Activated naive CD8-positive, alpha-beta T cell treated with anti-CD3 and anti-CD28 coated beads, Interleukin-2, amount 50 U/mL, for 16 hours (primary cell): ENCODE measurements at regions not wholly inside any gene's neighbourhood (a gene's known extent, or its start where the extent isn't known, plus 50 kb on each side); places are given as distances from the start of the nearest gene placed in this dataset.
"Not testable (repeated sequence)": the region's sequence is repeated elsewhere in the genome, so short reads cannot be mapped to it uniquely, and the experiment has no call there.

Experiments
- DNase-seq: peaks from one replicate; pipeline ENCODE4 v3.0.0-alpha.2; 2020; ENCODE audit warnings: low read depth, low spot score

DNA sequence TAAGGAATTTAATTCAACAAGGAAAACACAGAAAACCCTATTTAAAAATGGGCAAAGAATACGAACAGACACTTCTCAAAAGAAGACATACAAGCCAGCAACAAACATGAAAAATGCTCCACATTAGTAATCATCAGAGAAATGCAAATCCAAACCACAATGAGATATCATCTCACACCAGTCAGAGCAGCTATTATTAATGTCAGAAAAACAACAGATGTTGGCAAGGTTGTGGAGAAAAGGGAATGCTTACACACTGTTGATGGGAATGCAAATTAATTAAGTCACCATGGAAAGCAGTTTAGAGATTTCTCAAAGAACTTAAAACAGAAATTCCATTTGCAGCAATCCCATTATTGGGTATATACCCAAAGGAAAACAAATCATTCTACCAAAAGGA is 55.2 kb downstream of the GCC1 start:
- DNase-seq = no peak

DNA sequence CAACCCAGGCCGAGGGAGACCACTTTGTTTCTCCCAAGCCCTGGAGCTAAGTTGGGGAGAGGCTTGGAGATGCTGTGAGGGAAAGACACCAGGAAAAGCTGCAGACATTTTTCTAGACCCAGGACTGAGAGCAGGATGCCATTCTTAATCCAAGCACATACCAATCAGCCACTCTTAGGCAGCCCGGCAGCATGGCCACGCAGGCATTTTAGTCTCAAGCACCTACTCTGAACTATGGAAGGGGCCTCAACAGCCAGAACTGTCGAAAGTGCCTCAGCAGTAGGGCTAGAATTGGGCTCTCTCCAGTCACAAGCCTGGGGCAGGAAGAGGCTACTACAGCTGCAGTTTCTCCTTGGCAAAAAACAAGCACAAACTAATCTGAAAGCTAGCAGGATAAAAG is 57.8 kb downstream of the GCC1 start:
- no peak for DNase-seq

DNA sequence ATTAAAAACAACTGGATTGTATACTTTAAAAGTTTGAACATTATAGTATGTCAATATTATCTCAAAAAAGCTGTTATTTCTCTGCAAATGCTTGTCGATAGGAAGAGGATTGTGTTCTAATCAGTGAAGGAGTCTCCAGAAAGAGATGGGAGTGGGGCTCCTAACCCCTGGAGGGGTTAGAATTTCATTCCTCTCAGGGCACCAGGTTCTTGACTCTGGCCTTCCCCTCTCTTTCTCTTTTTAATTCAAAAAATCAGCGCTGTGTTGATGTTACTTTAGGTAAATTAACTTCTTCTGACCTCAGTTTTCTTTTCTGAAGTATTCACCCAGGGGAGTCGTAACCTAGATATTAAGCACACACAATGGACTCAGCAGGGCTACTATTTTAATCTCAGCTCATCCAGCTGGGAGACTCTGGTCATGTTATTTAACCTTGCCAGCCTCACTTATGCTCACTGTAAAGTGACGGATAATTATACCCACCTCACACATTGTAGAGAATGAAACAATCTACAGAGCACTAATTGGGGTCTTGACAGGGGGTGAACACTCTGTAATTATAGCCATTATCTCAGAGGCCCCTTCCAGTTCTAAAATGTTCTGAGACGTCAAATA is 59.4 kb downstream of the GCC1 start:
- no peak for DNase-seq

DNA sequence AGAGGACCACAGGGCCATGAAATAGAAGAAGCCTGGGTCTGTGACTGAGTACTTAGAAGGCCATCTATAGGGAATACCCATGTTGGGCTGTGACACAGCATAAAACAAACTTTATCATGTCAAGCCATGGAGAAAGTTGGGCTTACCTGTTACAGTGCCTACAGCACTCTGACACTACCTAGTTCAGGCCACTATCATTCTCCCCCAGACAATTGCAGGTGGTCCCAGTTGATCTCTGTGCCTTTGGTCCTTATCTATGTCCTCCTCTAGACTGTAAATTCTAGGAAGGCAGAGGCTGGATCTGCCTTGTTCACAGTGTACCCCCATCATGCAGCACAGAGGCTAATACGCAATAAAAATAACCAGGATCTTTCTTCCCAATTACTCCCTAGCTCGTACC is 69.1 kb downstream of the GCC1 start:
- DNase-seq = no peak

DNA sequence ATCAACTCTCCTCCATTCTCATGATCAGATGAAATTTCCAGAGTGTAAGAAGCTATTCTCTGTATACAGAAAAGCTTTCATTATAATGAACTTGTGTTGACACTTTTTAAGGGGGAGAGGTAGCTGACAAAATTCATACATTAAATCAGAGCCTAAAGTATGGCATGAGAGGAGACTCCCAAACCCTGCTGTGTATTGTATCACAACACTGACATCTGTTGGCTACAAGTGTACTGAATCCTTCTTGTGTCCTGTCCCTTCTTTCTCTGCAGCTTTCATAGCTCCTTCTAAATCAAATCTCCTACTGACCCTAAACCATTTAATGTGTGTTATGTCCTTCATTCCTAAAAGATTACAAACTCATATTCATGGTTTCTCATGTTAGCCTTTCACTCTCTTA is 70.9 kb downstream of the GCC1 start:
- DNase-seq = no peak

DNA sequence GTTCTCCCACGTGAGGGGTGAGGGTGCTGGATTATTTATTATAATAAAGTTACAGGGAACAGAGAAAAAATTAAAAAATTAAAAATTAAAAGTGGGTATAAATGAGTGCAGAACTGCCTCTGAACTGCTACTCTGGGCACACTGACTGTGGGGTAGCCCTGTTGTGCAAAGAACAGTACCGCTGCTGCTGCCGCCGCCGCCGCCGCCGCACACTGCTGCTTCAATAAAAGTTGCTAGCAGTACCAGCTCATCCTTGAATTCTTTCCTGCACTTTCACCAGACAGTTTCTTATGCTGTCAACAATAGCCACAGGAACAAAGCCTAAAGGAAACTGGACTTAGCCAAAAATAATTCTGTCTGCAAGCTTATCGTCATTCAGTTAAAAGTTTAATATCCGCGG is 72.1 kb downstream of the GCC1 start:
- DNase-seq = no peak

DNA sequence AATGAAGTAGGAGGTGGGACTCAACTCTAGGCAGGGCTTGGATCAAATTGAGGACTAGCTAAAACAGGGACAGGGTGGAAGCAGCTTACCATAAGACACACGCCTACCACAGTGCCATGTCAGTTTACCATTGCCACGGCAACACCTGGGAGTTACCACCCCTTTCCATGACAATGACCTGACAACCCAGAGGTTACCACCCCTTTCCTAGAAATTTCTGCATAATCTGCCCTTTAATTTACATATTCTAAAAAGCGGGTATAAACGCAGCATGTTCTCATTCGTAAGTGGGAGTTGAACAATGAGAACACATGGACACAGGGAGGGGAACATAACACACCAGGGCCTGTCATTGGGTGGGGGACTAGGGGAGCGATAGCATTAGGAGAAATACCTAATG is 72.7 kb downstream of the GCC1 start:
- DNase-seq = no peak

DNA sequence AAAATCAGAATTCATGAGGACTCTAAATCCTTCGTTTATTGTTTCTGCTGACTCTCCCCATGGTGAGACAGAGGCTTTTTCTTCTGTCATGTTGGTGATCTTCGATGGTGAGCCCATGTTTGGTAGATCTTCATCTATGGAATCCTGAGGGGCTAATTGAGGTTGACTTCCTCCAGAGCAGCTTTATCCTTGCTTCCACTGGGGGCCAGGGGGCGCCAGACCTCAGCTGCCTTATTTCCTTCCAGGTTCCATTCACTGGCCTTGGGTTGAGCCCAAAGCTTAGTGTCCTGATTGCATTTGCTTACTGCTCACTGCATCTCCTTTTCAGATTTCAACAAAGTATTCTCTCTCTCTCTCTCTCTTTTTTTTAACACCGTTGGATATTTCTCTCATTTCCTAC is 80.7 kb downstream of the GCC1 start:
- DNase-seq = no peak

DNA sequence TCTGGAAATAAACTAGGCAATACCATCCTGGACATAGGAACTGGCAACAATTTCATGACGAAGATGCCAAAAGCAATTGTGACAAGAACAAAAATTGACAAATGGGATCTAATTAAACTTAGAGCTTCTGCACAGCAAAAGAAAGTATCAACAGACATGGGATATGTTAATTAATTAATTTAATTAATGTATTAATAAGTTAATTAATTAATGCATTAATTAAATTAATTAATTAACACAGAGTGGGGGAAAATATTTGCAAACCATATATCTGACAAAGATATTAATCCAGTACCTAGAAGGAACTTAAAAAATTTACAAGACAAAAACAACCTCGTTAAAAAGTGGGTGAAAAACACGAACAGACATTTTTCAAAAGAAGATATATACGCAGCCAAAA is 83.6 kb downstream of the GCC1 start:
- no peak for DNase-seq

DNA sequence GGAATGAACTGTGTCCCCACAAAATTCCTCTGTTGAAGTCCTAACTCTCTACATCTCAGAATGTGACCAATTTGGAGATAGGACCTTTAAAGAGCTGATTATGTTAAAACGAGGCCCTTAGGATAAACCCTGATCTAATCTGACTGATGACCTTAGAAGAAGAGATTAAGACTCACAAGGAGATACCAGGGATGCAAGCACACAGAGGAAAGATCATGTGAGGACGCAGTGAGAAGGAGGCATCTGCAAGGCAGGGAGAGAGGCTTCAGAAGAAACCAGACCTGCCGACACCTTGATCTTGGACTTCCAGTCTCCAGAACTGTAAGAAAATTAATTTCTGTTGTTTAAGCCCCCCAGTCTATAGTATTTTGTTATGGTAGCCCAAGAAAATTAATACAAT is 94.9 kb upstream of the ZNF800 start:
- DNase-seq = no peak

DNA sequence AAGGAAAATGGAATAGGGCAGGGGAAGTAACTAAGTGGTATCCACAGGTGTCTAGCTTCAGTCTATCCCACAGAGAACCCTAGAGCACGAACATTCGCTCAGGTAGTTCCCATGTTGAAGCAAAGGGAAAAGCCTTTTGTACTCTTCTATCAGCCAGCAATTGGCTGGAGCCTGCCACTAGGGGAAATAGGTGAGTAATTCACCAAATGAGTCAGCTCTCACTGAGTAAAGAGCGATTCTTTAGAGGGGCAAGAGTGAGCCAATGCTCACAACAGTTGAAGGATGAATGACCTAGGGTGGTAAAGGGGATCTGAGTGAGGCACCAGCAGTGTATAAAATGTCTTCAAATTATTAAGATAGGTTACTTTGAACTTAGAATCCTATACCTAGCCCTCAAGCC is 94.1 kb upstream of the ZNF800 start:
- DNase-seq = no peak

DNA sequence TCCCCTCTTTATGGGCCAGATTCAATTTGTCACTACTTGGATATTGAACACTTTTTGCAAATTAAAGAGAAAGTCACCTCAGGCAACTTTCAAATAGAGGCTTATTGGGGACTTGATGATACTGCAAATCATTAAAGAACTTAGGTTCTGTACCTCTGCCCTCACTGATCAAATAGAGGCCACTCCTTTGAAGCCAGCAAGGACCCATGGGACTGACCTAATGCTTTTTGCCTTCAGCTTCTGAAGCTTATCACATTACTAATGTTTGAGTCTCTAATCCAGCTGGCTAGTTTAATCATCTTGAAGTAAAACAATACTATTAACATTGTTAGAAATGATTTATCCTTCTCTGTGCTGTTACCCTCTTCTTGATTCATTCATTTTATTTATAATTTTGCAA is 93.0 kb upstream of the ZNF800 start:
- DNase-seq = no peak

DNA sequence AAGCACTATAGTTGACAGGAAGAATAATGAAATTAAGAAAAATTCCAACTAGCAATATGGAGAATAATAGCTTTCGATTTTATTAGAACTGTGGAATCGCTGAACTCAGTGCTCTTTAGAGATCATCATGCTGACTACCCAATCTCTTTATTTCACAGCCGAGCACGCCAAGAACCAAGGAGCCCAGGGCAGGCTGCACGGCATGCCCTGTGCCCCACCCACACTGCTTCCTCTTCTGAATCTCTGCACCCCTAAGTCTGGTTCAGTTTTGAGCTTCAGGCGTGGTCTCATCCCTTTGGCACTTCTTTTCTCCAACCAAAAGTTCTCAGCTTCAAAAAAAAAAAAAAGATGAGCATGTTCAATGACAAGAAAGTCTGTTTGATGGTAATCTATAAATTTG is 92.4 kb upstream of the ZNF800 start:
- DNase-seq = no peak

DNA sequence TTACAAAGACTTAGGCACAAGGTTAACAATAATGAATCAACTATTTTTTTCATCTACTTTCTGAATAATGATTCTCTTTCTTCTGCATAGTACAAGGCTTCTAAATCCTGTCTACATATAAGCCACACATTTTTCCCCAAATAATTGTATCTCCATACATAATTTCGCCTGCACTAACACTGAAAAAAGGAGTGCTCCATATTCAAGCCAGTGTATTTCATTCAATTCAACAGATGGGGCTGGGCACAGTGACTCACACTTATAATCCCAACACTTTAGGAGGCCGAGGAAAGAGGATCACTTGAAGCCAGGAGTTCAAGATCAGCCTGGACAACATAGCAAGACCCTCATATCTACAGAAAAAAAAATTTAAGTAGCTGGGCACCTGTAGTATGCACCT is 86.0 kb upstream of the ZNF800 start:
- no peak for DNase-seq

DNA sequence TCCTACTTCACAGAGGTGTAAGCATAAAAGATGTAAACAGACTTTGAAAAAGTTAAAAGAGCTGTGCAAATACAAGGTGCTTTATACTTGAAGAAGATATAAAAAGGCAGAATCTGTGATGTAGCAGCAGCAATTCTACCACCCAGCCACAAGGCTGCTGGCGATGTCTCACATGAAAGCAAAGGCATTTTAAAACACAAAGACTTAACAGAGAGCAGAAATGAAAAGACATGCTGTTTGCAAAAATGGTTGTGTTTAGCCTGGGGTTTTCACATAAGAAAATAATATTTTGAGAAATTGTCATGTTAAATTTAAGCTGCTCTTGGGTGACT is 85.5 kb upstream of the ZNF800 start:
- no peak for DNase-seq

DNA sequence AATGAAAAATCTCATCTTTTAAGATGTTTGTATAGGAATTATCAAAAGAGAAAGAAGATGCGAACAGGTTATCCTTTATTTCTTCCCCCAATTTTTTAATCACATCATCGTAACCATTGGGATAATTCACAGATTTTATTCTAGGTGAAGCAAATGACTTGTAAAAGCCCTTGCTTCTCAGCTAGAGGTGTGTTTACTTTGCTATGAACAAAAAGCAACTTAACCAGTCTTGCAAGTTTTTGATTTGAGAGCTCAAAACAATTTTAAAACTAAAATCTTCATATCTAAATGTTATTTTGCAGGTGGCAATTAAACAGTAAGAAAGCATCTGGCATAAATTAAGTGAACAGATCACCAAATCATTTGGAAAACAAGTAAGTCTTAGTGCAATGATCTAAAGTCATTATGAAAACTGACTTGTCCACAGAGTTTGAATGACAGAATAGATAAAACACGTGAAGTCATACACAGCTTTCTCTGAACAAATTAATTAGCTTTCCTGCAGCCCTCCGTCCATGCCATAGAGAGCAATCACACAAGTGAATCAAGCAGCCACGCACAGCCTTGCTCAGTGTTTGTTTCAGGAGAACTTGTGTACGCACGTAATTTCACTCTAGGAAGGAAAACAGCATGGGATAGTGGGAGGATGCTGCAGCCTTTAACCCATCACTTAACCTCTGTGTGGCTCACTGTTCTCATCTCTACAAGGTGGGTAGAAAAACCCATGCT is 85.0 kb upstream of the ZNF800 start:
- DNase-seq = no peak

DNA sequence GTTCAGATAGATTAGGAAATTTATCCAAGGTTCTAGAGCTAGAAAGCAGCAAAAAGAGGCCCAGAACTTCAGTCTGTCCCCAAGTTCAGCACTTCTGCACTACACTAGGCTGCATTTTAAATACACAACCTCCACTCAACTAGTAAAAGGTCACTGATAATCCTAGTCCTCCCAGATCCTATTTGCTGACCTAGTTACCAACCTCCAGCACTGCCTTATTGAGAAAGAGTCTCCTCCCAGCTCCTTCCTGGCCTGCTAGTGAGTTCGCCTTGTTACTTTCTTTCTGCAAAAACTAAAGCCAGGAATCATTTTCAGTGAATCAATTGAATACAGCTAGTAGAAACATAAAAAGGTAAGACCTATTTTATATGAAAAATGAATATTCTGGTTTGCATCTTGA is 84.1 kb upstream of the ZNF800 start:
- no peak for DNase-seq

DNA sequence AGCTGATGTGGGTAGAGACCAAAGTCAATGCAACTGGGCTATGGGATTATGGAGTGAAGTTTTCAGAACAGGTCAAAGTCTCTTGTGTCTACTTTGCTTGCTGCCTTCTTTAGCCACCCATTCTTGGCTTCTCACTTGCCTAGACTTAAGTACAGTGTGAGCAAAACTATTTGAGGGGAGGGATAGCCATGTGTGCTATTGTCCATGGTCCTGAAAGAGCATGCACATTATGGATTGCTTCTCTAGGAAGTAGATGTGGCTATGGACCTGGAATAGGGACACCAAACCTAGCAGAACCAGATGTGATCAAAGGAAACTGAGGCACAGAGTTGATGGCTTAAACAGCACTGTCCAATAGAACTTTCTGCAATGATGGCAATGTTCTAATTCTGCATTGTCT is 81.9 kb upstream of the ZNF800 start:
- DNase-seq = no peak

DNA sequence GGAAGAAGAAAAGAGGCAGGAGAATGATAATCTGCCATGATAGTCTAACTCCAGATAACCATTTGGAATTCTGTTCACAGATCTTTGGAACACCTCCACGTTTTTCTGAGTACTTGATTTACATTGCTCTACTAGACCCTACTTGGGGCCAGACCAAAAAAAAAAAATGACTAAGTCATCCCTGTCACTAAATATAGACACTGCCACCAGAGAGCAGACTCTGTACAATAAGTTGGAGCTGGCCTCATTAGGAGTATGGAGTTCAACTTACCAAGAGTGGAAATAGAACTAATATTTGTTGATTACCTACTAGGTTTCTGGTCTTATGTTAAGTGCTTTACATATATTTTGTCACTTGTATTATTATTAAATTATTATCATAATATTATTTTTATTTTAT is 80.9 kb upstream of the ZNF800 start:
- no peak for DNase-seq

DNA sequence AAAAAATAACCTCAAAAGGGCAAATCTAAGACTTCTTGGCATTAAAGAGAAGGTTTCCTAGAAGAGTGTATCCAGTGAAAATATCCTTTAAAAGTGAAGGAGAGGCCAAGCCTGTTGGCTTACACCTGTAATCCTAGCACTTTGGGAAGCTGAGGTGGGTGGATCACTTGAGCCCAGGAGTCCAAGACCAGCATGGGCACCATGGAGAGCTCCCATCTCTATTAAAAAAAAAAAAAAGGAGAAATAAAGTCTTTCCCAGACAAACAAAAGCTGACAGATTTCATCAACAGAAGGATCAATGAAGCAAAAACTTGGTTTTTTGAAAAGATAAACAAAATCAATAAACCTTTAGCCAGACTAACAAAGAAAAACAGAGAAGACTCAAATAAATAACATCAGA is 67.6 kb upstream of the ZNF800 start:
- no peak for DNase-seq

DNA sequence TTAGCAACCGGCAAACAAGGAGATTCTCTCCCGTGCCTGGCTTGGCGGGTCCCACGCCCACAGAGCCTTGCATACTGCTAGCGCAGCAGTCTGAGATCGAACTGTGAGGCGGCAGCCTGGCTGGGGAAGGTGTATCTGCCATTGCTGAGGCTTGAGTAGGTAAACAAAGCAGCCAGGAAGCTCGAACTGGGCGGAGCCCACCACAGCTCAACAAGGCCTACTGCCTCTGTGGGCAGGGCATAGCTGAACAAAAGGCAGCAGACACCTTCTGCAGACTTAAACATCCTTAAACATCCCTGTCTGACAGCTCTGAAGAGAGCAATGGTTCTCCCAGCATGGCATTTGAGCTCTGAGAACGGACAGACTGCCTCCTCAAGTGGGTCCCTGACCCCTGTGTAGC is 58.8 kb upstream of the ZNF800 start:
- DNase-seq = not testable (repeated sequence)

DNA sequence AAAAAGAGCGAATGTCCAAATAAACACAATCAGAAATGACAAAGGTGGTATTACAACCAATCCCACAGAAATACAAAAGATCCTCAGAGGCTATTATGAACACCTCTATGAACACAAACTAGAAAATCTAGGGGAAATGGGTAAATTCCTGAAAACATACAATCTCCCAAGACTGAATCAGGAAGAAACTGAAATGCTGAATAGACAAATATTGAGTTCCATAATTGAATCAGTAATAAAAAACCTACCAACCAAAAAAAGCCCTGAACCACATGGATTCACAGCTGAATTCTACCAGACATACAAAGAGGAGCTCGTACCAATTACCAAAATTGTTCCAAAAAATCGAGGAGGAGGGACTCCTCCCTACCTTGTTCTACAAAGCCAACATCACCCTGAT is 56.1 kb upstream of the ZNF800 start:
- no peak for DNase-seq

DNA sequence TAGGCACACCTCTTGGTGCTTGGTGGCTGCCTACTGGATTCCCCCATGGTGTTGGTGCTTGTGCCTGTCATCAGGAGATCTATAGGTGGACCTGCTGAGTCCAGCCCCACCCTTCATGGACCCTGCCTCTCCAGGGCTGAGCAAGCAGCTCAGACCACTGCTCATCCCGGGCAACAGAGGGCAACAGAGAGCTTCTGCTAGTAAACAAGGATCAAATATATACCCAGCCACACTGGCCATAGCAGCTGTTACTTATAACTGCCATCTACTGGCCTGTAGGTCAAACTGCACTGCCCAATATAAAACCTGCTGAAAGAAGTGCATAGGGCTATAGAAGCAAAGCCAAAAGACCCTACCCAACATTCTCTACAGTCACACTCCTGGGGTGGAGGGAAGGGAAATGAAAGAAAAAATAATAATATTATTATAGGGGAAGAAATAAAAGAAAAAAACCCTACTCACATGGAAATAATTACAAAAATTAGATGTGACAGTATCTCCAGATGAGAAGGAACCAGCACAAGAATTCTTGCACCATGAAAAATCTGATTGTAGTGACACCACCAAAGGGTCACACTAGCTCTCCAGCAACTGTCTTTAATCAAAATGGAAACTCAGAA is 54.9 kb upstream of the ZNF800 start:
- DNase-seq = peak; percentile 9

DNA sequence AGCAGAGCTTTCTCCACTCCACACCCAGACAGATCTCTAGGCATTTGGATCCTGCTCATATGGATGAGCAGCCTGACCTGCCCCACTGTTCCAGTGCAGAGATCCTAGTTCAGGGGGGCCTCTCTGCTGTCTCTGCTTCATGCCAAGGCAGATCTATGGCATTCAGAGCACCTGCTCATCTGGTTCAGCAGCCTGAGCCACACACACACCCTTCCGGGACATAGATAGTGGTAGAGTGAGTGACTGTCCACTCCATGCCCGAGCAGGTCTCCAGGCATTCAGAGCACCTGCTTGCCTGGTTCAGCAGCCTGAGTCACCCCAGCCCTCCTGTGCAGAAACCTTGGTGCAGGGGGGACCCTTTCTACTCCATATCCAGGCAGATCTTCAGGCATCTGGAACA is 54.3 kb upstream of the ZNF800 start:
- no peak for DNase-seq
